ENCODE measurements at regions not wholly inside any gene's neighbourhood (a gene's known extent, or its start where the extent isn't known, plus 50 kb on each side); places are given as distances from the start of the nearest gene placed in this dataset.
"Not testable (repeated sequence)": the region's sequence is repeated elsewhere in the genome, so short reads cannot be mapped to it uniquely, and the experiment has no call there.

- no peak for DNase-seq (ENCODE audit: extremely low read depth, low read depth, low spot score)
Measured at GRCh38 chr6:110558575-110558974, 82.2 kb upstream of the SLC22A16 start.

GRCh38 chr6:110557199-110557598 lies 80.8 kb upstream of the SLC22A16 start:
- no peak for DNase-seq (ENCODE audit: extremely low read depth, low read depth, low spot score)

GRCh38 chr6:110556317-110557110 lies 80.1 kb upstream of the SLC22A16 start:
- no peak for DNase-seq (ENCODE audit: extremely low read depth, low read depth, low spot score)

- no peak for DNase-seq (ENCODE audit: extremely low read depth, low read depth, low spot score)
Measured at GRCh38 chr6:110554966-110555460, 78.6 kb upstream of the SLC22A16 start.

GRCh38 chr6:110554441-110554840 lies 78.0 kb upstream of the SLC22A16 start:
- DNase-seq (ENCODE audit: extremely low read depth, low read depth, low spot score), result no peak

- no peak for DNase-seq (ENCODE audit: extremely low read depth, low read depth, low spot score)
Measured at GRCh38 chr6:110552901-110553641, 76.7 kb upstream of the SLC22A16 start.

GRCh38 chr6:110552076-110552475 lies 75.7 kb upstream of the SLC22A16 start:
- no peak for DNase-seq (ENCODE audit: extremely low read depth, low read depth, low spot score)

GRCh38 chr6:110551088-110551487 lies 74.7 kb upstream of the SLC22A16 start:
- DNase-seq (ENCODE audit: extremely low read depth, low read depth, low spot score), result no peak

- DNase-seq (ENCODE audit: extremely low read depth, low read depth, low spot score), result no peak
Measured at GRCh38 chr6:110550353-110550752, 73.9 kb upstream of the SLC22A16 start.

- no peak for DNase-seq (ENCODE audit: extremely low read depth, low read depth, low spot score)
Measured at GRCh38 chr6:110549277-110549676, 72.9 kb upstream of the SLC22A16 start.

- no peak for DNase-seq (ENCODE audit: extremely low read depth, low read depth, low spot score)
Measured at GRCh38 chr6:110548110-110548847, 71.9 kb upstream of the SLC22A16 start.

GRCh38 chr6:110547266-110547964 lies 71.0 kb upstream of the SLC22A16 start:
- no peak for DNase-seq (ENCODE audit: extremely low read depth, low read depth, low spot score)

GRCh38 chr6:110545081-110545872 lies 68.9 kb upstream of the SLC22A16 start:
- DNase-seq (ENCODE audit: extremely low read depth, low read depth, low spot score), result no peak

- no peak for DNase-seq (ENCODE audit: extremely low read depth, low read depth, low spot score)
Measured at GRCh38 chr6:110544472-110544871, 68.1 kb upstream of the SLC22A16 start.

- no peak for DNase-seq (ENCODE audit: extremely low read depth, low read depth, low spot score)
Measured at GRCh38 chr6:110543106-110543505, 66.7 kb upstream of the SLC22A16 start.

- no peak for DNase-seq (ENCODE audit: extremely low read depth, low read depth, low spot score)
Measured at GRCh38 chr6:110542311-110543024, 66.1 kb upstream of the SLC22A16 start.

GRCh38 chr6:110541701-110542309 lies 65.4 kb upstream of the SLC22A16 start:
- DNase-seq (ENCODE audit: extremely low read depth, low read depth, low spot score), result no peak

GRCh38 chr6:110539277-110540019 lies 63.0 kb upstream of the SLC22A16 start:
- not testable (repeated sequence) for DNase-seq (ENCODE audit: extremely low read depth, low read depth, low spot score)
